HG03064 (cell line): ENCODE measurements at regions not wholly inside any gene's neighbourhood (a gene's known extent, or its start where the extent isn't known, plus 50 kb on each side); places are given as distances from the start of the nearest gene placed in this dataset.
"Not testable (repeated sequence)": the region's sequence is repeated elsewhere in the genome, so short reads cannot be mapped to it uniquely, and the experiment has no call there.

Source experiments
- ATAC-seq: cut with Tn5 transposase; IDR thresholded peaks from one replicate; pipeline ENCODE4 v1.9.1; 2021; ENCODE audit warnings: low read depth; ENCODE audit not compliant: unreplicated experiment

GRCh38 chr7:16933296-16934279 lies 51.8 kb upstream of the AGR3 start:
- ATAC-seq, result no peak

- ATAC-seq, result no peak
These were observed 53.0 kb upstream of the AGR3 start for GRCh38 chr7:16934722-16935340.

DNA sequence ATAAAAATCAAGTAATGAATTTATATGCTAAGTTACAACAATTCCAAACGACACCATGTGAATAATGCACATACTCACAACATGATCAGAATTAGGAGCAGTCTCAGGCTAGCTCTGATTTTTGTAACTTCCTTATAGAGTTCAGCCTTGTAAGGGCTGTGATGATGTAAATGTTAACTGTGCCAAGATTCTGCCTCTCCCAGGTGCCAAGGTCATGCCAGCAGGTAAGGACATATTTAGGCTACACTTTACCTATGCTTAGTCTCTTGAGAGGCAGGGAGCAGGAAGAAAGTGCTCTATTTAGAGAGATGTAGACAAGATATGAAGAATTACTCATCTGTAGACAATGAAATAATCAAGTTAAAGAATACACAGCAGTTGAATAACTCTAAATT lies 53.6 kb upstream of the AGR3 start:
- ATAC-seq, result no peak

GRCh38 chr7:16936626-16937422 lies 55.0 kb upstream of the AGR3 start:
- no peak for ATAC-seq

- ATAC-seq, result no peak
These were observed 57.4 kb upstream of the AGR3 start for GRCh38 chr7:16939161-16939560.

- no peak for ATAC-seq
These were observed 59.0 kb upstream of the AGR3 start for GRCh38 chr7:16940776-16941175.

DNA sequence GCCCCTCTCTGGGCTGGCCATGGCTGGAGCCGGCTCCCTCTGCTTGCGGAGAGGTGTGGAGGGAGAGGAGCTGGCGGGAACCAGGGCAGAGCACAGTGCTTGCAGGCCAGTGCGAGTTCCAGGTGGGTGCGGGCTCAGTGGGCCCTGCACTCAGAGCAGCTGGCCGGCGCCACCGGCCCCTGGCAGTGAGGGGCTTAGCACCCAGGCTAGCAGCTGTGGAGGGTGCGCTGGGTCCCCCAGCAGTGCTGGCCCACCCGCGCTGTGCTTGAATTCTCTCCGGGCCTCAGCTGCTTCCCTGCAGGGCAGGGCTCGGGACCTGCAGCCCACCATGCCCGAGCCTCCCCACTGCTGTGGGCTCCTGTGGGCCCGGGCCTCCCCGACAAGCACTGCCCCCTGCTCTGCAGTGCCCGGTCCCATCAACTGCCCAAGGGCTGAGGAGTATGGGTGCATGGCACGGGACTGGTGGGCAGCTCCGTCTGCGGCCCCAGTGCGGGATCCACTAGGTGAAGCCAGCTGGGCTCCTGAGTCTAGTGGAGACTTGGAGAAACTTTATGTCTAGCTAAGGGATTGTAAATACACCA lies 61.2 kb upstream of the AGR3 start:
- no peak for ATAC-seq

DNA sequence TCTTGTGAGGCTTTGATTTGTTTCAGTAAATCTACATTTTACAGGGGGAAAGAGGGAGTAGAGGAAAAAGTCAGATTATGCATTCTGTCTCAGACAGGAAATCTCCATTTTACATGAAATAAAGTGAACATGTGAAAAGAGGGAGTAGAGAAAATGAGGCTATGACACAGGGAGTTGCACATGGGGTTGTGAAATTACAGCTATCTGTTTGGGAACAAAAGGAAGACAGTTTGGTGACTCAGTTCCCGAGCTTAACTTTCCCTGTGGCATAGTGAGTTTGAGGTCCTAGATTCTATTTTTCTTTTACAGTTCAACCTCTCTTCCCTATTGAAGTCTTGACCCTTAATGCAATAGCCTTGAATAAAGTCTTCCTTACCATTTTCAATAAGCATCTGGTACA lies 63.2 kb upstream of the AGR3 start:
- ATAC-seq, result no peak

DNA sequence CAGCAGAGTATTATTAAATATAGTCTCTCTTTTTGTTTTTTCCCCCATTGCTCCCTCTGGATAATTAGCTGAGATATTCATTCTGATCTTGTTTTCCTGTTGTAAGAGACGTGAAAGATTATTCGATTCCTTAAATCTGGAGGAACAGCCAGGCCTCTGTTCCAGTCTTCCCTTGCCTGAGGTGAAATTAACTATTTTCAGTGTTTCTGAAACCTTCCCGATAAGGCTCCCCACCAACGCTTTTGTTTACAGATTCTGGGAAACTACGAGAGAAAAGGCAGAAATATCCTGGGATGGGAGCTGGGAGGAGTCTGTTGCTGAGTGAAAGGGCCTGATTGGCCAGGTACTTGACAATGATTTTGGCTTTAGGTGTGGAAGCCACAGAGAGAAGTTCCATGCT lies 63.6 kb upstream of the AGR3 start:
- no peak for ATAC-seq

DNA sequence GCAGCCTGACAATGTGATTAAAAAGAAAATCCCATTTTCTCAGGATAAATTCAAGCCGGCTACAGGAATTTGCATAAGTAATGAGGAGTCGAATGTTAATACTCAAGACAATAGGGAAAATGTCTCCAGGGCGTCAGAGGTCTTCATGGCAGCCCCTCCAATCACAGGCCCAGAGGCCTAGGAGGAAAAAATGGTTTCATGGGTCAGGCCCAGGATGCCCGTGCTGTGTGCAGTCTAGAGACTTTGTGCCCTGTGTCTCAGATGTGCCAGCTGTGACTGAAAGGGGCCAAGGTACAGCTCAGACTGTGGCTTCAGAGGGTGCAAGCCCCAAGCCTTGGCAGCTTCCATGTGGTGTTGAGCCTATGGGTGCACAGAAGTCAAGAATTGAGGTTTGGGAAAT lies 66.3 kb upstream of the AGR3 start:
- not testable (repeated sequence) for ATAC-seq

DNA sequence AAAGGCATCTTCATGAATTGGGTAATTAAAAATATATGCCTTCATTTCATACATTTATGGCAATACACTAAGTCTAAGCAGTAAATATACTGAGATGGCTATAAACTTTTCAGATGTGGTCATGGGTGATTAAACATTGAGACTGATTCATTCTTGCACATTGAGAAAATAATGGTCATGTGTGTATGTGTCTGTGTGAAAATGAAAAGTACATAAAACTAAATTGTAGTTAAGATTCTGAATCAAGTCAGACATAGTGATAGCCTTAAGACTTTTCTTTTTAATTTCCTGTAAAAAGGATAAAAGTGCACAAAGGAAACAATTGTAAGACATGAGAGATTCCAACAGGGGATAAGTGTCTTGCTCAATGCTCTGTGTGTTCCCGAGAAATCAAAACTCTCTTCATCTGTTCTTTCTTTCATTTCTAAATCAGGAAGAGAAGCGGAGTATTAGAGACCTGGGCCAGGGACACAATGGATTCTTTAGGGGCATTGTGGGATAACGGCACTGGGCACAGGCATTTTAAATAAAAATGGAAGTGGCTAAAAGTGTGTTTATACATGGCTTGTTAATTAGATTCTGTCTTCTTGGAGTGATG lies 69.8 kb upstream of the AGR3 start:
- ATAC-seq, result no peak

DNA sequence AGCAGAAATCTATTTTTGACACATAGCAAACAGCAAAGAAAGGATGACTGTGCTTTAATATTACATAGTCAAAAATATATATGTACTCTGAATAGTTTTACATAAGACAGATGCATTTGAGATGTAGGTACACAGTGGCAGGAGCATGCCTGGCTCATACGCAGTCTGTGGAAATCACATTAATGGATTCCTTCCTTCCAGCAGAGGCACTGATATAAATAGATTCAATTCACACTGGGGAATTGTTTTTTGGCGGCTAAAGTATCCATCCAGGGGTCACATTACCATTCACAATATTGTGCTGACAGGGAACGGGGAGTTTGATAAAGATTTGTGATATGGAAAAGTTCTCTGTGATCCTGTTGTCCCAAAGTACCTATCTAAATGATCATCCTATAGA lies 72.5 kb upstream of the AGR3 start:
- no peak for ATAC-seq

DNA sequence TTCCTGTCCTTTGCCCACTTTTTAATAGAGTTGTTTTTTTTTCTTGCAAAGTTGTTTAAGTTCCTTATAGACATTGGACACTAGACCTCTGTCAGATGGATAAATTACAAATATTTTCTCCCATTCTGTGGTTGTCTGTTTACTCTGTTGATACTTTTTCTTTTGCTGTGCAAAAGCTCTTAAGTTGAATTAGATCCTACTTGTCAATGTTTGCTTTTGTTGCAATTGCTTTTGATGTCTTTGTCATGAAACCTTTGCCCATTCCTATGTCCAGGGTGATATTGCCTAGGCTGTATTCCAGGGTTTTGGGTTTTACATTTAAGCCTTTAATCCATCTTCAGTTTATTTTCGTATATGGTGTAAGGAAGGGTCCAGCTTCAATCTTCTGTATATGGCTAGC lies 76.9 kb upstream of the AGR3 start:
- ATAC-seq, result no peak

GRCh38 chr7:16960337-16960965 lies 78.7 kb upstream of the AGR3 start:
- no peak for ATAC-seq

GRCh38 chr7:16961641-16962040 lies 79.9 kb upstream of the AGR3 start:
- no peak for ATAC-seq

GRCh38 chr7:16963044-16963443 lies 81.3 kb upstream of the AGR3 start:
- ATAC-seq, result no peak

DNA sequence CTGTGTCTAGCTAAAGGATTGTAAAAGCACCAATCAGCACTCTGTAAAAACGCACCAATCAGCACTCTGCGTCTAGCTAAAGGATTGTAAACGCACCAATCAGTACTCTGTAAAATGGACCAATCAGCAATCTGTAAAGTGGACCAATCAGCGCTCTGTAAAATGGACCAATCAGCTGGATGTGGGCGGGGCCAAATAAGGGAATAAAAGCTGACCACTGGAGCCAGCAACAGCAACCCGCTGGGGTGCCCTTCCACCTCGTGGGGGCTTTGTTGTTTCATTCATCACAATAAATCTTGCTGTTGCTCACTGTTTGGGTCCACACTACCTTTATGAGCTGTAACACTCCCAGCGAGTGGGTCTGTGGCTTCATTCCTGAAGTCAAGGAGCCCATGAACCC lies 83.9 kb upstream of the AGR3 start:
- ATAC-seq, result not testable (repeated sequence)

GRCh38 chr7:16967300-16967811 lies 85.6 kb upstream of the AGR3 start:
- no peak for ATAC-seq

DNA sequence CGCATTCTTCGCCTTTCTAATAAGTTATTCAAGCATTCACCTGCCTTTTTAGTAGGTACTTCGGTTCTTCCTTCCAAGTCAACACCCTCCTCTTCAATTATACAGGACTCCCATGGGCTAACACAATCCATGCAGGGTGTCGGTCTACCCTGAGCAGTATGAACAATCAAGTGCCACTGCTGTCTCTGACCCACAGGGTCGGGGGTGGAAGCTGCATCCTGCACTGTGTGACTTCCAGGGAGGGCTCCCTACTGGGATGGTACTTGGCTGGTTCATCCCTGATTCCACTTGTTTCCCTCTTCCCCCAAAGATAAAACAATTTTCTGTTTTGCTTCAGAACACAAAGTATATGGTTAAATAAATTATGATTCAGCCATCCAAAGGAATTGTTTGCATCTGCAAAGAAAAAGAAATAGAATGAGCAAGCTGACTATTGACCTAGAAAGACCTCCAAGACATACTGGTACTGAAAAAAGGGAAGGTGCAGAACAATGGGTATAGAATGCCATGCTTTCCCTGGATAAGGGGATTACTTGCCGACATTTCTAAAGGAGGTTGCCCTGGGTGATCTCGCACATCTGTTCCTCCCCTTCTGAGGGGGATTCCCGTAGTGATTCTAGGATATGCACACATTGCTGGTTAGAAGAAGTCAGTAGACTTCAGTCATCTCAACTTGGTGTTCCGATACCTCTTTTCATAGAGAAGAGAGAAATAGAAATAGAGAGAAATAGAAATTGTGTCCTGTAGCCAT lies 89.1 kb upstream of the AGR3 start:
- ATAC-seq, result no peak
